ENCODE measurements at regions not wholly inside any gene's neighbourhood (a gene's known extent, or its start where the extent isn't known, plus 50 kb on each side); places are given as distances from the start of the nearest gene placed in this dataset.

DNA sequence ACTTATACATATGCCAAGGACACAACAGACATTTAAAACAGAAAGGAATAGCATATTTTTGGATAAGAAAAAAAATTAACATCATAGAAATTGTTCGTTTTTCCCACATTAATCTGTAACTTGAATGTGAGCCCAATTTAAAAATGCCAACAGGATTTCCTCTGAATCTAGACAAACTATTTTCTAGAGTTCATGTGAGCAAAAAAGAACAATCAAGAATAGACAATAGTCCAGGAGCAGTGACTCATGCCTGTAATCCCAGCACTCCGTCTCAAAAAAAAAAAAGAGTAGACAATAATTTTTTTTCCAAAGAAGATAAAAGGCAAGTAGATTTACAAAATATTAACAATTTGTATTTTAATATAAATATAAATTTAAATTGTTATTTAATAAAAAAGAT is 73.7 kb upstream of the DUSP21 start:
- peak in 1 of 4 donors; percentile 35 for ATAC-seq
- no peak for DNase-seq
- intact Hi-C loops (cut with DNase I): no loop called here
- Histone ChIP-seq H3K27ac (no peak overlapping the region), H3K36me3 (no peaks in the 10 kb centered on the region), H3K27me3 (no peaks in the 10 kb centered on the region), H3K4me1 (no peaks in the 10 kb centered on the region), H3K9me3 (no peaks in the 10 kb centered on the region), H3K4me3 (no peak overlapping the region)
- no peak for TF ChIP-seq POLR2A (IDR thresholded peaks at IDR 0.05)
- TF ChIP-seq, protein P1, sequence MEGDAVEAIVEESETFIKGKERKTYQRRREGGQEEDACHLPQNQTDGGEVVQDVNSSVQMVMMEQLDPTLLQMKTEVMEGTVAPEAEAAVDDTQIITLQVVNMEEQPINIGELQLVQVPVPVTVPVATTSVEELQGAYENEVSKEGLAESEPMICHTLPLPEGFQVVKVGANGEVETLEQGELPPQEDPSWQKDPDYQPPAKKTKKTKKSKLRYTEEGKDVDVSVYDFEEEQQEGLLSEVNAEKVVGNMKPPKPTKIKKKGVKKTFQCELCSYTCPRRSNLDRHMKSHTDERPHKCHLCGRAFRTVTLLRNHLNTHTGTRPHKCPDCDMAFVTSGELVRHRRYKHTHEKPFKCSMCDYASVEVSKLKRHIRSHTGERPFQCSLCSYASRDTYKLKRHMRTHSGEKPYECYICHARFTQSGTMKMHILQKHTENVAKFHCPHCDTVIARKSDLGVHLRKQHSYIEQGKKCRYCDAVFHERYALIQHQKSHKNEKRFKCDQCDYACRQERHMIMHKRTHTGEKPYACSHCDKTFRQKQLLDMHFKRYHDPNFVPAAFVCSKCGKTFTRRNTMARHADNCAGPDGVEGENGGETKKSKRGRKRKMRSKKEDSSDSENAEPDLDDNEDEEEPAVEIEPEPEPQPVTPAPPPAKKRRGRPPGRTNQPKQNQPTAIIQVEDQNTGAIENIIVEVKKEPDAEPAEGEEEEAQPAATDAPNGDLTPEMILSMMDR (IDR thresholded peaks at IDR 0.05): no peak
- 43% methylated on average over 2 of the region's 2 CpGs for WGBS (ENCODE audit: insufficient coverage, low coverage, low lambda C conversion rate, missing lambda C conversion rate)

DNA sequence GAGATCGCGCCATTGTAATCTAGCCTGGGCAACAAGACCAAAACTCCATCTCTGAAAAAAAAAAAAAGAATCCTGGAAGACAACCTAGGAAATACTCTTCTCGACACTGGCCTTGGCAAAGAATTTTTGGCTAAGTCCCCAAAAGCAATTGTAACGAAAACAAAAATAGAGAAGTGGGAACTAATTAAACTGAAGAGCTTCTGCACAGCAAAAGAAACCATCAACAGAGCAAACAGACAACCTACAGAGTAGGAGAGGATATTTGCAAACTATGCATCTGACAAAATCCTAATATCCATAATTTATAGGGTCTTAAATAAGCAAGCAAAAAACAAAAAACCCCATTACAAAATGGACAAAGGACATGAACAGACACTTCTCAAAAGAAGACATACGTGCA is 76.5 kb upstream of the DUSP21 start:
- no peak for ATAC-seq
- H3K27me3 ChIP-seq: no peaks in the 10 kb centered on the region
- no peak overlapping the region for H3K4me3 ChIP-seq
- H3K4me1 ChIP-seq: no peaks in the 10 kb centered on the region
- H3K9me3 ChIP-seq: no peaks in the 10 kb centered on the region
- no peak for DNase-seq
- WGBS (ENCODE audit: insufficient coverage, low coverage, low lambda C conversion rate, missing lambda C conversion rate): 70% methylated on average over 5 of the region's 5 CpGs
- H3K27ac ChIP-seq: no peak overlapping the region
- no peaks in the 10 kb centered on the region for H3K36me3 ChIP-seq
- TF ChIP-seq, protein P1 (IDR thresholded peaks at IDR 0.05): no peak
- no peak for TF ChIP-seq POLR2A (IDR thresholded peaks at IDR 0.05)
- intact Hi-C loops (cut with DNase I): no loop called here

DNA sequence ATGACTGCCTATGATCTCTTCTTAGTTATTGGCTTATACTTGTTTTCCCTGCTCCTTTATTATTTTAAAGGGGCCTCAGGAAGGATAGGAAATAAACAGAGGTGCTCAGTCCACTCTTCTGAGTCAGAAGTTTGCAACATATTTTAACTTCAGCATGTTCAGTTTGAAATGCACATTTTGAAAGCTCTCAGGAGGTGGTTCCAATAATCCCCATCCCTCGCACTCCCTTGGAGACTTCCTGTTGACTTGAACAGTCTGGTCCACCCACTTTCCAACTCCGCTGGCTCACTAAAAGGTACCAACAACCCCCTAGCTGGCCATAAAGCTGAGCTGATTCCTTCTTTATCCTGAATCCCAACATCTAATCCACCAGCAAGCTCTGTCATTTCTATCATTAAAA is 78.3 kb upstream of the DUSP21 start:
- Histone ChIP-seq H3K4me1 (no peaks in the 10 kb centered on the region), H3K9me3 (no peaks in the 10 kb centered on the region), H3K27me3 (no peaks in the 10 kb centered on the region), H3K27ac (no peak overlapping the region), H3K4me3 (no peak overlapping the region), H3K36me3 (no peaks in the 10 kb centered on the region)
- ATAC-seq: no peak
- WGBS (ENCODE audit: insufficient coverage, low coverage, low lambda C conversion rate, missing lambda C conversion rate): 89% methylated on average over 2 of the region's 2 CpGs
- no peak for TF ChIP-seq POLR2A (IDR thresholded peaks at IDR 0.05)
- TF ChIP-seq, protein P1 (IDR thresholded peaks at IDR 0.05): no peak
- DNase-seq: no peak
- intact Hi-C loops (cut with DNase I): no loop called here

DNA sequence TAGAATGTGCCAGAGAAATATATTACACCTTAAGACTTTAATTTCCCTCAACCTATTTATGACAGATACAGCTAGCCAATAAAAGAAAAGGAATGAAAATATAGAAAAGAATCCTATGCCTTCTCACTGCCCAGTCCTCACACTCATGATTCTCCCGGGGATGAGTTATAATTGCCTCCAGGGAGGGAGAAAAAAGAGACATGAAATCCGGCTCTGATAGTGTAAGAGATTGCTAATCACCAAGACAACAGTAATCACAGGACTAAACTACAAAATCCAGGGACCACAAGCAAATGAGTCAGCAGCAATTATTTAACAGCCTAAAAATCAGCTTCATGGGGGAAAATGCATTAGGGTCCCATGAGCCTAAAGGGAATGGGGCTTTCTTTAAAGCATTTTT is 95.9 kb upstream of the DUSP21 start:
- Histone ChIP-seq H3K36me3 (no peaks in the 10 kb centered on the region), H3K27ac (no peak overlapping the region), H3K4me3 (no peak overlapping the region), H3K9me3 (no peaks in the 10 kb centered on the region), H3K4me1 (no peaks in the 10 kb centered on the region), H3K27me3 (peaks cover 0 to 3% of the 10 kb centered on the region in 2 donors)
- 27% methylated on average over 2 of the region's 2 CpGs for WGBS (ENCODE audit: insufficient coverage, low coverage, low lambda C conversion rate, missing lambda C conversion rate)
- intact Hi-C loops (cut with DNase I): no loop called here
- ATAC-seq (no peak), DNase-seq (no peak)
- TF ChIP-seq POLR2A (IDR thresholded peaks at IDR 0.05): no peak
- TF ChIP-seq, protein P1 (IDR thresholded peaks at IDR 0.05): no peak

DNA sequence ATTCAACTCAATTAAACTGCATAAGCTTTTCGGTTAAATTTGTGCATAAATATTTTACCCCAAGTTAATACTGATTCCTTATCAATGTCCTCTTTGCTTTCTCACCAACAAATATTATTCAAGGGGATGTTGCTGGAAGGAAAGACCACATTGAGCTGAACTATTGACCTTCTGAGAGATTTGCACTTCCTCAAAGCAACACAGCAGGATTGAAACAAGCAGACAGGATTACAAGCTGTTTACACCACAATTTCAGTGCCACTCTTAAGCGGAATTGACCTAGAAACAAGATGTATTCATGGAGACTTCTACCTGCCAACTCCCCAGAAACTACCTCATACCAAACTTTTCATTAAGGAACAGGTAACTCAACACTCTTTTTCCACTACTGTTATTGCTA is 96.5 kb upstream of the DUSP21 start:
- ATAC-seq: peak in 2 of 4 donors; percentile 29 to 33
- H3K36me3 ChIP-seq: no peaks in the 10 kb centered on the region
- intact Hi-C loops (cut with DNase I): no loop called here
- no peak for TF ChIP-seq POLR2A (IDR thresholded peaks at IDR 0.05)
- TF ChIP-seq, protein P1 (IDR thresholded peaks at IDR 0.05): no peak
- DNase-seq: no peak
- 41% methylated on average over 2 of the region's 2 CpGs for WGBS (ENCODE audit: insufficient coverage, low coverage, low lambda C conversion rate, missing lambda C conversion rate)
- H3K4me1 ChIP-seq: no peaks in the 10 kb centered on the region
- peaks cover 0 to 3% of the 10 kb centered on the region in 2 donors for H3K27me3 ChIP-seq
- no peak overlapping the region for H3K4me3 ChIP-seq
- no peaks in the 10 kb centered on the region for H3K9me3 ChIP-seq
- H3K27ac ChIP-seq: no peak overlapping the region
